Gastrocnemius medialis (tissue), 4 donors: ENCODE measurements at regions not wholly inside any gene's neighbourhood (a gene's known extent, or its start where the extent isn't known, plus 50 kb on each side); places are given as distances from the start of the nearest gene placed in this dataset.

Experiments used
- POLR2A ChIP-seq, 2 donors: fragments of 450-650 bp; IDR thresholded peaks; one replicate each; pipeline ENCODE4 v1.6.1; 2017; ENCODE audit warnings: antibody characterized with exemption in 2 of 2, mild to moderate bottlenecking in 2 of 2, moderate library complexity in 2 of 2
- TF ChIP-seq, protein P1 (sequence below), 5 experiments: fragments of 450-650 bp in 3 of 5; fragments of 200-600 bp in 2 of 5; sonication (generic) in 2 of 5; IDR thresholded peaks in 4 of 5; conservative IDR thresholded peaks in 1 of 5; 1 replicate in 4 of 5; 2 replicates in 1 of 5; pipeline ENCODE4 v1.5.1; 2016 to 2019; ENCODE audit warnings: antibody characterized with exemption in 5 of 5, mild to moderate bottlenecking in 3 of 5, moderate library complexity in 3 of 5

GRCh38 chr5:144950996-144951395, 780.3 kb downstream of the KCTD16 start:
- no peak for TF ChIP-seq POLR2A (IDR thresholded peaks at IDR 0.05)
- TF ChIP-seq, protein P1, sequence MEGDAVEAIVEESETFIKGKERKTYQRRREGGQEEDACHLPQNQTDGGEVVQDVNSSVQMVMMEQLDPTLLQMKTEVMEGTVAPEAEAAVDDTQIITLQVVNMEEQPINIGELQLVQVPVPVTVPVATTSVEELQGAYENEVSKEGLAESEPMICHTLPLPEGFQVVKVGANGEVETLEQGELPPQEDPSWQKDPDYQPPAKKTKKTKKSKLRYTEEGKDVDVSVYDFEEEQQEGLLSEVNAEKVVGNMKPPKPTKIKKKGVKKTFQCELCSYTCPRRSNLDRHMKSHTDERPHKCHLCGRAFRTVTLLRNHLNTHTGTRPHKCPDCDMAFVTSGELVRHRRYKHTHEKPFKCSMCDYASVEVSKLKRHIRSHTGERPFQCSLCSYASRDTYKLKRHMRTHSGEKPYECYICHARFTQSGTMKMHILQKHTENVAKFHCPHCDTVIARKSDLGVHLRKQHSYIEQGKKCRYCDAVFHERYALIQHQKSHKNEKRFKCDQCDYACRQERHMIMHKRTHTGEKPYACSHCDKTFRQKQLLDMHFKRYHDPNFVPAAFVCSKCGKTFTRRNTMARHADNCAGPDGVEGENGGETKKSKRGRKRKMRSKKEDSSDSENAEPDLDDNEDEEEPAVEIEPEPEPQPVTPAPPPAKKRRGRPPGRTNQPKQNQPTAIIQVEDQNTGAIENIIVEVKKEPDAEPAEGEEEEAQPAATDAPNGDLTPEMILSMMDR (IDR thresholded peaks at IDR 0.05 in 4 of 5, conservative IDR thresholded peaks at IDR 0.05 in 1 of 5), result no peak
